GM12891 (cell line): ENCODE measurements at regions not wholly inside any gene's neighbourhood (a gene's known extent, or its start where the extent isn't known, plus 50 kb on each side); places are given as distances from the start of the nearest gene placed in this dataset.

Source experiments
- PAX5 ChIP-seq: IDR thresholded peaks from 2 replicates; pipeline ENCODE4 v1.6.1; 2011; ENCODE audit warnings: low read length, moderate library complexity, mild to moderate bottlenecking; ENCODE audit not compliant: insufficient read depth, severe bottlenecking
- POLR2A ChIP-seq: IDR thresholded peaks from 2 replicates; pipeline ENCODE4 v1.6.1; 2011; ENCODE audit warnings: low read depth, low read length, control low read depth
- POLR2AphosphoS5 ChIP-seq: IDR thresholded peaks from 2 replicates; pipeline ENCODE4 v1.6.1; 2011; ENCODE audit warnings: low read depth, low read length, control low read depth
- POU2F2 ChIP-seq: IDR thresholded peaks from 2 replicates; pipeline ENCODE4 v1.6.1; 2011; ENCODE audit warnings: low read depth, mild to moderate bottlenecking, control low read depth, low read length, moderate library complexity
- SPI1 ChIP-seq: IDR thresholded peaks from 2 replicates; pipeline ENCODE4 v1.6.1; 2011; ENCODE audit warnings: low read depth, low read length, control low read depth
- TAF1 ChIP-seq: IDR thresholded peaks from 2 replicates; pipeline ENCODE4 v1.6.1; 2011; ENCODE audit warnings: low read depth, low read length, control low read depth

DNA sequence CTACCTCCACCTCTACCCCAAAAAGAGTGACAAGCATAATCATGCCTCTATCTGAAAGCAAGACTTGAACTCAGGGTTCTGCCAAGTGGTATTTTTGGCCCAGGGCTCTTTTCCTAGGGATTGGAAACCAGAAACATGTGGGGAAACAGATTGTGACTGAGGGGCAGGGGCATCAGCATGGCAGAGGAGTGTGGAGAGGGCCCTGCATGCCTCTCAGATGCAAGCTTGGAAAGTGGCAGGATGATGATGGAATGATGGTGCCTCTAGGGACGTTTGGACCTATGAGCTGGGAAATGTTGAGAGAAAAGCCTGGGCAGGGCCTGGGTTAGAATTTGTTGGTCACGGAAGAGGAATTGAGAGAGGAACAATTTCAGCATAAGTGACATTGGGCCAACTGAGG, 78.4 kb upstream of the LEP start:
- TF ChIP-seq TAF1 (no peak), POLR2A (no peak), POU2F2 (no peak), POLR2AphosphoS5 (no peak), SPI1 (no peak), PAX5 (no peak)
